Stimulated activated CD8-positive, alpha-beta memory T cell treated with anti-CD3 and anti-CD28 coated beads, Interleukin-15, amount 100 ng/mL, for 48 hours (primary cell): ENCODE measurements at regions not wholly inside any gene's neighbourhood (a gene's known extent, or its start where the extent isn't known, plus 50 kb on each side); places are given as distances from the start of the nearest gene placed in this dataset.
"Not testable (repeated sequence)": the region's sequence is repeated elsewhere in the genome, so short reads cannot be mapped to it uniquely, and the experiment has no call there.

Experiments used
- DNase-seq, 2 donors: peaks; one replicate each; pipeline ENCODE4 v3.0.0-alpha.2; 2020; ENCODE audit warnings: low read depth in 2 of 2

DNA sequence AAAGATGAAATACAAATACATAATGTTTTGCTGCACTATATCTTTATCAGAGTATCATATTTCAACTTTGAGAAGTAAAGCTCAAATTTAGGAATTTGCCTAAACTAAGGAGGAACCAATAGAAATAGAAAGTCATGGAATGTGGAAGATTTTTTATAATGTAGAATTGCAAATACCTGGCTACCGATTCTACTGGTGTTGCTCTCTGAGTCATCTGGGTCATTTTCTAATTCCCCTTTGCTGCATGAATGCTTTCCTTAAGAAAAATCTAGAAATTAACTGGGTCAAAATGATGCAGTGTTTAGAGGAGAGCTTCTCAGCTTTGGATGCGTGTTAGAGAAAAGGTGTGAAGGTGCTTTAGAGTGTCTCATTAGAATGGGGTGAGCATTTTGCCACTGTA is 568.9 kb upstream of the ANKRD30A start:
- no peak for DNase-seq

DNA sequence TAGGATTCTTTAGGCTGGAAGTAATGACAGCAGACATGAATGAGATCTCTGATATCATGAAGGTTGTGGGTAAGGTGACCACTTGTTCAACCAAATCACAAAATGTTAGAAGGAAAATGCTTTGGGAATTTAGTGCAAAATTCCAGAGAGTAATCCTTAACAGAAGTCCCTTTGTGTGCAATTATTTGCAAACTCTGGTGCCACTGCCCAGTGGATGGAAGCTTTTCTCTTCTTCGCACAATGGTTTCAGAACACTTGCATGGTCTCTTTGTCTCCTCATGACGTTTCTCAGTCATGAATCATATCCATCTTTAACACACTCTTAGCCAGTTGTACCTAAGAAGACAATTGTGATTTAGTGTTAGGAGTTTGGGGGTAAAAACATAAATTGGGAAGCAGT is 570.4 kb upstream of the ANKRD30A start:
- DNase-seq, result no peak

- DNase-seq, result no peak
These were observed 577.4 kb upstream of the ANKRD30A start for GRCh38 chr10:36547965-36548364.

GRCh38 chr10:36542493-36542892 is 582.9 kb upstream of the ANKRD30A start:
- DNase-seq, result no peak

DNA sequence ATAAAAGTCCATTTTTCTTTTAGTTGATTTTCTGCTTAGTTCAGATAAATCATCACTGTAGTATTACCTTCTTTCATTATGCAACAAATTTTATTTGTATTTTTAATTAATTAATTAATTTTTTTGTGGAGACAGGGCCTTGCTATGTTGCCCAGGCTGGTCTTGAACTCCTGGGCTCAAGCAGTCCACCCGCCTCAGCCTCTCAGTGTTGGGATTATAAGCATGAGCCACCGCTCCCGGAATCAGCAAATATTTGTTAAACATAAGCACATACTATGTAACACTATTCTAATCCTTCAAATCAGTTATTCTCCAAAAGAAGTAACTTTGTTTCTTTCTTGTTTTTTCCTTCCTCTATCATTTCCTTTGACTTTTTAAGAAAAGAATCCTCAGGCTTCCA is 584.8 kb upstream of the ANKRD30A start:
- no peak for DNase-seq

- DNase-seq, result no peak
These were observed 586.3 kb upstream of the ANKRD30A start for GRCh38 chr10:36538953-36539586.

DNA sequence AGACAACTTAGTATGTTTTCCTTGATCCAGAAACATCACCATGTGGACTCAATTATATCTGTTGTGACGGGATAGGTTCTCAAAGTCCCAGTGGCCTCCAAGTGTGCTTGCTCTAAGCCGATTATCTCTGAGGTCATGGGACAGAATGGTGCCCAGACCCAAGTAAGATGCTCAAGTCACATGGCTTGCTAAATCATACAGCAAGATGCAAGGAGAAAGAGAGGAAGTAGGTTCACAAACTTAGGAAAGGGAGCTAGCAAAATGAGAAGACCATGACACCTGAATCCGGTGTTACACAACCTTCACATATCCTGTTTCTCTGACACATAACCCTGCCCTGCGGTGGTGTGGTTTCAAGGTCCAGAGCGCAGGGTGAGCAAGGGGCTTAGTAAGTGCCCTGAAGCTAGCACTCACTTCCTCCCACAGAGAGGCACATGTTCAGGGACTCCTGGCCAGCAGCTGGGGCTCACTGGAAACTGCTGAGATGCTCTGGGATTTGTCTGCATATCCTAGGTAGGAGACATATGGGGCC is 590.9 kb upstream of the ANKRD30A start:
- DNase-seq, result no peak

DNA sequence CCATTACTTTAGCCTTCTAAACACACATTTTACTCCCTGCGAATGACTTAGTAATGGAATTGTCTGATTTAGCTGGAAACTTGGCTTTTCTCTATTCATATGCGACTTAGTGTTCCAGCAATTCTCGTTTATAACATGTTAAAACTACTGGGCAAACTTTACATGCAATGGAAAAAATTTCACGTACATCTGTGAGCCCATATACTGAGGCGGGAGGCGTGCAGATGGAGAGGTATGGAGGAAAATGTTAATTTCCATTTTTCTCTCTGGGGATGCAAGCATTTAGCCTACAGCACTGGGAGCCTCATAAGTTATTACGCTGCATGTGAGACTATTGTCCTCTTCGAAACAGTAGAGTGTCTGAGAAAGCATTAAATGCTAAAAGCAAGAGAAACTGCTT is 591.5 kb upstream of the ANKRD30A start:
- no peak for DNase-seq

DNA sequence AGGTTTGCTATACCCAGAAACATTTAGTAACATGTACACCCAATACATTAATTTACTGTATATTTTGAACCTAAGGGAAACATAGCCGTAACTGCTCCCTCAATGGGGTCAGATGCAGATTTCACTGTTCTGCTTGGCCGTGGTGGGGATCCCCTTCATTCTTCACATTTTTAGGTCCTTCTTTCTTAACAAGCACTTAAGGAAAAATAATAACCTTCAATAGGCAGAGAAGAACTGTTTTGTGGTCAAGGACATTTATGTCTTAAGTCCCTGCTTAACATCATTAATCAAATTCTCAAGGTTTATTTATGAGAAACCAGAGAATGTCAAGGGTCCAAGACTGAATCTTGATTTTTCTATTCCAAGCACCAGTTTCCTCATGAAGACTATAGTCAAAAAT is 592.1 kb upstream of the ANKRD30A start:
- no peak for DNase-seq

GRCh38 chr10:36531621-36532020 is 593.8 kb upstream of the ANKRD30A start:
- no peak for DNase-seq

GRCh38 chr10:36526033-36526432 is 599.4 kb upstream of the ANKRD30A start:
- DNase-seq, result no peak

- DNase-seq, result not testable (repeated sequence)
These were observed 601.3 kb upstream of the ANKRD30A start for GRCh38 chr10:36524126-36524525.

DNA sequence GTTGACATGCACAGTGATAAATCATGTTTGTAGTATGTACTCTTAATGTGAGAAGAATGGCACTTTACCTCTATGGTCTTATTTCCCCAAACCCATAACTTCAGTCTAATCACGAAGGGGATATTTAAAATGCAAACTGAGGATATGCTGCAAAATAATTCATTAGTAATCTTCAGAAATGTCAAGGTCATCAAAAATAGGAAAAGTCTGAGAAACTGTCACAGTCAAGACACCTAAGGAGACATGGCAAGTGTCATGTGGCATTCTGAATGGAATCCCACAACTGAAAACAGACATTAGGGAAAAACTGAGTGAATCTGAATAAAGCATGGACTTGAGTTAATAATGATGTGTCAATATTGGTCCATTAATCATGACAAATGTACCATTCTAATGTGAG is 605.5 kb upstream of the ANKRD30A start:
- DNase-seq, result no peak

DNA sequence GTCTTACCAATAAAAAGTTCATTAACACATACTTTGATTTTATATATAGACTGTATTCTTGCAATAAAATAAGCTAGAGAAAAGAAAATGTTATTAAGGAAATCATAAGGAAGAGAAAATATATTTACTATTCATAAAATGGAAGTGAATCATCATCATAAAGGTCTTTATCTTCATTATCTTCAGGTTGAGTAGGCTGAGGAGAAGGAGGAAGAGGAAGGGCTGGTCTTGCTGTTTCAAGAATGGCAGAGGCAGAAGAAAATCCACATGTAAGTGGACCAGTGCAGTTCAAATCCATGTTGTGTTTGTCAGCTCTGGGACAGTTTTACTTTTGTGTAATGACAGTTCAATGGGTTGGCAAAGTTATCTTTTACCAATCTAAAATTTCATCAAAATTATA is 609.1 kb upstream of the ANKRD30A start:
- no peak for DNase-seq

- no peak for DNase-seq
These were observed 610.1 kb upstream of the ANKRD30A start for GRCh38 chr10:36515319-36515718.

GRCh38 chr10:36507715-36508114 is 617.7 kb upstream of the ANKRD30A start:
- no peak for DNase-seq

- no peak for DNase-seq
These were observed 618.5 kb upstream of the ANKRD30A start for GRCh38 chr10:36506697-36507496.

GRCh38 chr10:36506261-36506660 is 619.1 kb upstream of the ANKRD30A start:
- DNase-seq, result no peak

DNA sequence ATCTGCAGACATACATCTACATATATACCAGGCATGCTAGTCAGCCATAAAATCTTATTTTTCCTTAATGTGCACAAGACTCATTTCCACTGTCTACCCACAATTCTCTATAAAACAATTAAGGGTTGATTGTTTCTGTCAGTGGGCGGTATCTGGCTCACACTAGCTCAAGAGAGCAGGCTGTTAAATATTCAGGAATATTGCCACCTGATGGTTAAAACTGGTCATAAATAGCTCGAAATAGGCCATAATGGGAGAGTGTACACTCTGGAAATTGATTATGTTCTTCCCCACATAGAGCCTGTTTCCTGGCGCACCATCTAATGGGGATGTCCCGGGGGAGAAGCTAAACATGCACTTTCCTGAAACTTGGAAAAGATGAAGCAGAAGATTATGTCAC is 620.6 kb upstream of the ANKRD30A start:
- DNase-seq, result no peak

- DNase-seq, result no peak
These were observed 625.1 kb upstream of the ANKRD30A start for GRCh38 chr10:36500266-36500665.

DNA sequence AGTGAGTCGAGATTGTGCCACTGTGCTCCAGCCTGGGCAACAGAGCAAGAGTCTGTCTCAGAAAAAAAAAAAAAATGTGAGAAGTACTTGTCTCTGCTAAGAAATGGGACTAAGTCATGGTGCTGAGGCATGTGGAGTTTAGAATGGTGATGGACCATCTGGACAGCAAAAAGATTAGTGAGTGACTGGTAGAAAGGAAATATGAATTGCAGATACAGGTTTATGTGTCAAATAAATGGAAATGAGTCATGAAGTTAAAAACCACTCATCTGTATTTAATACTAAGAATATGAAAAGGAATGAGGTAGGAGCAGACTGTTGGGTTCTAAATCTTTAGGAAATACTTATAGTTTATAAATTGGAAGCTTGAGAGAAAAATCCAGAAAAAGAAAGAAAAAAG is 625.7 kb upstream of the ANKRD30A start:
- no peak for DNase-seq

- DNase-seq, result no peak
These were observed 628.6 kb upstream of the ANKRD30A start for GRCh38 chr10:36496758-36497157.

GRCh38 chr10:36494371-36494770 is 631.0 kb upstream of the ANKRD30A start:
- no peak for DNase-seq
